ENCODE measurements at regions not wholly inside any gene's neighbourhood (a gene's known extent, or its start where the extent isn't known, plus 50 kb on each side); places are given as distances from the start of the nearest gene placed in this dataset.
A peak's percentile ranks its signal among the peaks of the same experiment; 100 is the strongest.

- DNase-seq (ENCODE audit: low read depth in 1 of 2, low spot score in 2 of 2): no peak
- TF ChIP-seq RAD21 (IDR thresholded peaks at IDR 0.05 in 1 of 2, conservative IDR thresholded peaks at IDR 0.05 in 1 of 2; ENCODE audit: low read depth in 2 of 2, low read length in 2 of 2) (peak in 1 of 2 experiments; percentile 22; a peak in 2 of 4 replicates), POLR2AphosphoS5 (IDR thresholded peaks at IDR 0.05; ENCODE audit: low read depth, low read length) (no peak), CTCF (IDR thresholded peaks at IDR 0.05; ENCODE audit: control extremely low read depth in 1 of 3, insufficient read depth in 1 of 3, low read depth in 1 of 3, low read length in 3 of 3) (peak in 2 of 3 experiments; percentile 1 to 10; a peak in 2 of 4 replicates)
- H3K23ac ChIP-seq (ENCODE audit: insufficient read length): no peak overlapping the region
- no peak overlapping the region for H2BK12ac ChIP-seq (ENCODE audit: low read depth, low read length)
- H4K20me1 ChIP-seq (replicated peaks in 1 of 2; ENCODE audit: control insufficient read depth in 1 of 2, insufficient read depth in 2 of 2, low read length in 2 of 2): no peaks in the 10 kb centered on the region
- H3K79me2 ChIP-seq (ENCODE audit: control insufficient read depth in 1 of 2, insufficient read depth in 2 of 2, low read length in 2 of 2): no peaks in the 10 kb centered on the region
- H4K8ac ChIP-seq (ENCODE audit: extremely low read depth, insufficient read depth, low read length): no peak overlapping the region
- no peak overlapping the region for H2BK120ac ChIP-seq (replicated peaks; ENCODE audit: low read depth, low read length)
- no peak overlapping the region for H3K4me3 ChIP-seq (ENCODE audit: extremely low read depth in 1 of 4, insufficient read depth in 2 of 4, low read depth in 3 of 4, low read length in 4 of 4)
- H3K36me3 ChIP-seq (ENCODE audit: control insufficient read depth in 2 of 4, insufficient read depth in 4 of 4, low read length in 3 of 4): no peaks in the 10 kb centered on the region
- 81% methylated on average over 7 of the region's 8 CpGs; no CpG with 5 or more reads in 1 of the 2 experiments for WGBS, 2 experiments (ENCODE audit: extremely low coverage in 1 of 2, insufficient coverage in 1 of 2, insufficient read length in 1 of 2, insufficient replicate concordance in 2 of 2, low coverage in 1 of 2, low lambda C conversion rate in 2 of 2, missing lambda C conversion rate in 1 of 2)
- H2AK5ac ChIP-seq (ENCODE audit: low read depth, low read length): no peak overlapping the region
- no peaks in the 10 kb centered on the region for H3K9me3 ChIP-seq (ENCODE audit: insufficient read depth in 2 of 2, low read depth in 1 of 2, low read length in 1 of 2)
- H2BK15ac ChIP-seq (ENCODE audit: low read length): no peak overlapping the region
- no peak overlapping the region for H3K4me2 ChIP-seq (ENCODE audit: insufficient read depth in 1 of 2, low read depth in 2 of 2, low read length in 2 of 2)
- no peaks in the 10 kb centered on the region for H3K79me1 ChIP-seq (ENCODE audit: low read depth, low read length)
- H2AFZ ChIP-seq (ENCODE audit: low read length): no peak overlapping the region
- no peaks in the 10 kb centered on the region for H3K23me2 ChIP-seq (ENCODE audit: low read depth, low read length)
- no peak overlapping the region for H3K56ac ChIP-seq (replicated peaks; ENCODE audit: insufficient read length, low read depth, low read length)
- POLR2A ChIA-PET (ENCODE audit: partially characterized antibody): no interaction called here
- no peaks in the 10 kb centered on the region for H3K27me3 ChIP-seq (replicated peaks in 1 of 4; ENCODE audit: control insufficient read depth in 3 of 4, extremely low read depth in 1 of 4, insufficient read depth in 3 of 4, low read length in 3 of 4)
- H3K4ac ChIP-seq (replicated peaks; ENCODE audit: insufficient read length, low read depth, low read length): no peak overlapping the region
- CTCF ChIA-PET (ENCODE audit: partially characterized antibody): no interaction called here
- H2BK5ac ChIP-seq (ENCODE audit: low read depth, low read length): no peak overlapping the region
- FAIRE-seq: peak; percentile 73
- no peaks in the 10 kb centered on the region for H3K4me1 ChIP-seq (replicated peaks in 1 of 4; ENCODE audit: control insufficient read depth in 3 of 4, insufficient read depth in 4 of 4, low read length in 3 of 4)
- H2BK20ac ChIP-seq (ENCODE audit: low read length): no peak overlapping the region
- no peak overlapping the region for H3K9ac ChIP-seq (replicated peaks in 1 of 4; ENCODE audit: extremely low read depth in 1 of 4, low read depth in 3 of 4, low read length in 3 of 4)
- H4K5ac ChIP-seq (ENCODE audit: insufficient read length, low read depth, low read length): no peak overlapping the region
- no peak overlapping the region for H4K91ac ChIP-seq (replicated peaks; ENCODE audit: insufficient read length, low read length)
- H3K27ac ChIP-seq (ENCODE audit: low read depth, low read length): no peak overlapping the region
- H3K14ac ChIP-seq (ENCODE audit: insufficient read length): no peak overlapping the region
- no peak overlapping the region for H3K18ac ChIP-seq (ENCODE audit: extremely low read depth, low read length)
These were observed 139.3 kb upstream of the MXRA5 start for GRCh38 chrX:3485727-3486126.

Measured in H1 (cell line).